ENCODE measurements at regions not wholly inside any gene's neighbourhood (a gene's known extent, or its start where the extent isn't known, plus 50 kb on each side); places are given as distances from the start of the nearest gene placed in this dataset.

DNA sequence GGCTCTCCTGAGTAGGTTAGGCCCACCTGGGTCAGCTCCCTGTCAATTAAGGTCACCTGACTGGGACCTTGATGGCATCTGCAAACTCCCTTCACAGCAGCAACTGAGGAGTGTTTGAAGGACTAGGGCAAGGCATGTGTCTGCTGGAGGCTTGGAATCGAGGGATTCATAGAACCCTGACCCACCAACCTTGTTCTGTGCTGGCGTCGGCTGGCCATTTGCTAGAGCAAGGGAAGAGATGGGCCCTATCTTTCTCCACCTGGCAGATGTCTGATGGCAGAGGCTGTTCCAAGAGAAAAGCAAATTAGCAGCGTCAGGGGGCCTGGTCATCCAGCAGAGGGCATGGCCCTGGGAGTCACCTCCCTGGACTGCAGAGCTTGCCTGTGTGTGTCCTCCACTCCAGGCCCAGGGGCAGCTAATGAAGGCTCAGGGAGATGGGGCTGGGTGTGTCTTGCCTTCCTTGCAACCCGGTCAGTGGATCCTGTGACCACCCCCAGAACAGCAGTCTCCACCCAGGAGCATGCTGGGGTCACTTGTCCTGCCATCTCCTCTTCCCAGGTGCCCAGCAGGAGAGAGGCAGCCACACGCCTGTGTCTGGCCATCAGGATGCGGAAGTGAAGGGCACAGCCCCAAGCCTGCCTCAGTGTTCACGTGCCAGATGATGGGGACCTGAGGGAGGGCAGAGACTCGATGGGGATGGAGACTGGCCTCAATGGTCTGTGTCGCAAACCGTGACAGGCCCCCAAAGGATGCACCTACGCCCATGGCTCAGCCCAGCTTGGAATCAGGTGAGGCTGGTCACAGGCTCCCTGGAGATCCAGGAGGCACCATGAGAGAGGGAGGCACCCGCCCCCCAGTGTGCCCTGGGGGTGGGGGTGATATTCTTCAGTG, 53.9 kb downstream of the BARX1 start:
- no peak for DNase-seq (ENCODE audit: insufficient read length)
- FAIRE-seq, result no peak
- TF ChIP-seq POLR2AphosphoS5 (IDR thresholded peaks at IDR 0.05; ENCODE audit: low read depth, low read length) (no peak), POLR2A (IDR thresholded peaks at IDR 0.05; ENCODE audit: low read depth, low read length) (no peak), TAF1 (IDR thresholded peaks at IDR 0.05; ENCODE audit: borderline replicate concordance, low read depth, low read length) (no peak)

DNA sequence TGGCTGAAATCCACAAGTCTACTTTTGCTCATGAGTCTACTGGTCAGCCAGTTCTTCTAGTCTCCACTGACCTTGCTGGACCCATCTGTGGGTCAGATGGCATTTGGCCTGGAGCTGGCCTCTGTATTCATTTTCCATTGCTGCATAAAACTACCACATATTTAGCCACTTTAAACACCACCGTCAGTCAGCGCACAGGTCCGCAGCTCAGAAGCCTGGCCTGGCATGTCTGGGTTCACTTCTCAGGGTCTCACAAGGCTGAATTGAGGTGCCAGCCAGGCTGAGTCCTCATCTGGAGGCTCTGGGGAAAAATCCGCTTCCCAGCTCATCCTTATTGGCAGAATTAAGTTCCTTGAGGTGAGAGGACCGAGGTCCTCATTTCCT, 54.7 kb downstream of the BARX1 start:
- no peak for FAIRE-seq
- TF ChIP-seq POLR2AphosphoS5 (IDR thresholded peaks at IDR 0.05; ENCODE audit: low read depth, low read length), result no peak
- DNase-seq (ENCODE audit: insufficient read length), result no peak

DNA sequence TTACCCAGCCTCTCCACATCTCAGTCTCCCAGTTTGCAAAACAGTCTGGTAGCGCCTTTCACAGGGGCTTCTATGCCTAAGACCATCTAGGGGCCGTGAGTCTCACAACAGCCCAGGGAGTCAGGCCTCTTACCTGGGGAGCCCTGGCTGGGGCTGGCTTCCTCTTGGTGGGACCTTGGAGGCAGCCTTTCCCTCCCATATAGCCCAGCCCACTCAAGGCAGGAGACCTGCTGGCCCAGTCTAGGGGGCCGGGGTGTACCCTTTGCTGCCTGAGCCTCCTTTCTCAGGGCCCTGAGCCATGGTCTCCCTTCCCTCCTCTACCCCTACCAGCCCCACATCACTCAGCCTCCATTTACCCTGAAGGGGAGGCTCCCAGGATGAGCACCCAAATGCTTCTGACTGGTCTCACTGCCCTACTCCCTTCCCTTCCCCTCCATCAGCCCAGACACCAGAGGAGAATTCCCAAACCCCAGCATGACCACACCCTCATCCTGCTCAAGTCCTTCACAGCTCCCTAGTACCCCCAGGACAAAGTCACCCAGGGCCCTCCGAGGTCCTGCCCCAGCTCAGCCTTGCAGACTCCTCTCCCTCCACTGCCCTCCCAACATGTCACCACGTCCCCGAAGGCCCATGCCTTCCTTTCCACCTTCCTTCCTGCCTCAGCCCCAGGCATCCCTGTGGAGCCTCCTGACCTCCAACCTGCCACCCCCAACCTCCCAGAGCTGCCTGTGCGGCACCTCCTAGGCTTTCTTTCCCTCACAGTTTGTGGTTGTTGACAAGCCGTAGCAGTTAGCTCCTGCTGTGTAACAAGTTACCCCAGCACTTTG, 55.3 kb downstream of the BARX1 start:
- FAIRE-seq (no peak), DNase-seq (ENCODE audit: insufficient read length) (peak; percentile 10)
- TF ChIP-seq POLR2AphosphoS5 (IDR thresholded peaks at IDR 0.05; ENCODE audit: low read depth, low read length) (no peak), TAF1 (IDR thresholded peaks at IDR 0.05; ENCODE audit: borderline replicate concordance, low read depth, low read length) (no peak), POLR2A (IDR thresholded peaks at IDR 0.05; ENCODE audit: low read depth, low read length) (no peak)

DNA sequence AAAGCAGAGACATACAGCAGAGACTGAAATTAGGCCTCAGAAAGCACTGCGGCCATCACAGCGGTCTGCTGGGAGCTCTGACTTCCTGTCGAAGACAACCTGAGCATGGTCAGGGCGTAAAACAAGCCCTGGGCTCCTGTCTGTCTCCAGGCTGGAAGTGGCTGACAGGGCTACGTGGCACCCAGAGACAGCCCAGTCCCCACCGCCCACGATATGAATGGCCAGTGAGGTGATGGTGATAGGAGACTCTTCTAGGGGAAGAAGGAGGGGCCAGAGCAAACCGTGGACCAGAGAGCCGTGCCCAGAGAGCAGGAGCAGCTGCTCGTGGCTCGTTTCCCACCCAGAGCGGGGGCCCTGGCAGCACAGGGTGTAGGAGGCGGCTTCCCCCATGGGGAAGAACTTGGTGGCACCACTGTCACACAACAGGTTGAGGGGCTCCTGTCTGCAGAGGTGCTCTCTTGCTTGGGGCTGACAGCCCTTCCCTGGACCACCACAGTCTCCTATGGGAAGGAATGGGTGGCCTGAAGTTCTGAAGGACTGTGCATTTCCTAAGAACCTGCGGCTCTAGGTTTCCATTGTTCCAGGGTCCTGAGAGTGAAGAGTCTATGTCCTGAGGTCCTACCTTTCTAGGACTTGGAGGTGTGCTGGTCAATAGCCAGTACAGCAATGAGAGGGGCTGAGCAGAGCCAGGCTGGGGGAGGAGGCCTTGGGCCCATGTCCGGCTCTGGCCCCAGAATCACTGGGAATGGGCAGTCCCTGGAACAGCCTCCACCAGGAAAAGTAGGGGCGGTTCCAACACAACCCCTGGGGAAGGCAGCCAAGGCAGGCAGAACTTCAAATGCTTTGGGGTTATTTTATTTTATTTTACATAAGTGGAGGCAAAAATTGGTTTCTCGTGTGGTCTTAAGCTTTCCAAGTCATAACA, 56.4 kb downstream of the BARX1 start:
- FAIRE-seq (no peak), DNase-seq (ENCODE audit: insufficient read length) (peak; percentile 17)
- no peak for TF ChIP-seq POLR2A (IDR thresholded peaks at IDR 0.05; ENCODE audit: low read depth, low read length)
- no peak for TF ChIP-seq POLR2AphosphoS5 (IDR thresholded peaks at IDR 0.05; ENCODE audit: low read depth, low read length)
- no peak for TF ChIP-seq TAF1 (IDR thresholded peaks at IDR 0.05; ENCODE audit: borderline replicate concordance, low read depth, low read length)

DNA sequence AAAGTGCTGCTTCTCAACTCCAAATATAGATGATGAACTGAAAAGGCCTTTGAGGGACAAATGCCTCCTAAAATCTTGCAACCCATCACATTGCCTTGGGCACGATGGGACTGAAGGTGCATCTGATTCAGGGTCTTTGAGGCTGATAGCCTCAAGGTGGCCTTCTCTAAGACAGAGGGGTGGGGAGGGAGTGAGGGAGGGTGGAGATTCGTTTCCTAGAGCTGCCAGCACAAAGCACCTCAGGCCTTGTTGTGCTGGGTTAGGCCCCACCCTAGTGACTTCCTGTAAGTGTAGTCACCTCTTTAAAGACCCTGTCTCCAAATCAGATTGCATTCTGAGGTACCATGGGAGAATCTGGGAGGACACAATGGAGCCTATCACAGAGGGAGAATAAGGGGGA, 57.1 kb downstream of the BARX1 start:
- peak; percentile 7 for DNase-seq (ENCODE audit: insufficient read length)
- no peak for TF ChIP-seq TAF1 (IDR thresholded peaks at IDR 0.05; ENCODE audit: borderline replicate concordance, low read depth, low read length)
- TF ChIP-seq POLR2AphosphoS5 (IDR thresholded peaks at IDR 0.05; ENCODE audit: low read depth, low read length), result no peak
- no peak for TF ChIP-seq POLR2A (IDR thresholded peaks at IDR 0.05; ENCODE audit: low read depth, low read length)
- no peak for FAIRE-seq

DNA sequence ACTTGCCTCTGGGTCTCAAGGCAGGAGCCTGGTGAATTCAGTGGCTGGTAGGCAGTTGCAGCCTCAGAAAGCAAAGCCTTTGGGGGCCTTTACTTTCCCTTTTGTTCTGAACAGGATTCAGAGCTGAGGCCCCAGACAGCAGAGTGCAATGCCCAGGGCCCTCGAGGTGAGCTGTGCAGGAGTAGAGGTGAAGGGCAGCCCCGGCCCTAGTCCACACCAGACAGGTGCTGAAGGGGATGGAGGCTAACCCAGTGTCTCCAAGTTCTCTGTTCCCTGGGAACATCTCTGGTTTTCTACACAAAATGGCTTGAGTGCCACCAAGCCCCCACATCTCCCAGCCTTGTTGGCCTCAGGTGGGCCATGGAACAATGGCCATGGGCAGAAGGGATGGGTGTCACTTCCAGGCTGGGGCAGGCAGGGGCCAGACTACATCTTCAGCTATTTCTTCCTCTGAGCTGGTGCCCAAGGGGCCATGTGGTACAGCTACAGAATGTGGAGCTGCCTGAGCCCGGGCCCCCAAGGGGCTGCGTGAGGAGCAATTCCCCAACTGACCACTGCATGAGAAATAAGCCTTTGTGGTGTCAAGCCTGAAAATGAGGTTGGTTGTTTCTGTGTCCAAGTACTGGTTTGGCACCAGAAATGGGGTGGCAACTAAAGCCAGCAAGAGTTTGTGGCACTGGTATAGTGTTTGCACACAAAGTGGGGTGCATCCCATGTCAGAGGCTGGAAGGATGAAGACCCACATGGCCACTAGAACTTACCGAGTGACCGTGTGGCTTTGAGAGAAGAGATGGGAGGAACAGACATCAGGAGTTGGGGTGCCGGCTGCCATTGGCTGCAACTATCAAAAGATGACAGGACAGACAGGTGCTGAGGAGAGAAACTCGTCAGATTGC, 57.8 kb downstream of the BARX1 start:
- DNase-seq (ENCODE audit: insufficient read length) (peak; percentile 7), FAIRE-seq (no peak)

DNA sequence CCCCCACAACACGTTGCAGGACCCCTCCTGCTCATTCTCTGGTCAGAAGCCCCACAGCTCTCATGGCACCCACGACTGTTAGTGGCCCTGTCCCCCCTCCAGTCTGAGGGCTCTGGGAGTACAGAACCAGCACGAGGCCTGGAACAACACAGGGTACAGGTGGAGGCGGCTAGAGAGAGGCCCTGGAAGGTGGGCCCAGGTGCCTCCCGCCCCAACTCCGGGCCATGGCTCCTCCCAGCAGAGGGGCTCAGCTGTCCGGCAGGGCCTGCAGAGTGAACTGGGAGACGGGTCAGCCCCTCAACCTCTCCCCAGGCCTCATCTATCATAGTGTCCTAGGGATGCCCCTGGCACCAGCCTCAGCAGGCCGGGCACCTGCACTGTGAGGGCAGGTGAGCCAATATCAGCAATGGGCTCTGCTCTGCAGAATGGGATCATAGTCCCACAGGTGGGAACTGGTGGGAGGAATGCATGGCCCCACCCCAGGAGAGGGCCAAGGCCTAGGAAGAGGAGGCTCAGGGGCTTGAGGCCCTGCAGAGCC, 58.6 kb downstream of the BARX1 start:
- peak; percentile 7 for DNase-seq (ENCODE audit: insufficient read length)
- no peak for FAIRE-seq
- TF ChIP-seq POLR2A (IDR thresholded peaks at IDR 0.05; ENCODE audit: low read depth, low read length), result no peak
- no peak for TF ChIP-seq TAF1 (IDR thresholded peaks at IDR 0.05; ENCODE audit: borderline replicate concordance, low read depth, low read length)
- TF ChIP-seq POLR2AphosphoS5 (IDR thresholded peaks at IDR 0.05; ENCODE audit: low read depth, low read length), result no peak

More for the DNA sequence above, 57.8 kb downstream of the BARX1 start:
- TF ChIP-seq TAF1 (IDR thresholded peaks at IDR 0.05; ENCODE audit: borderline replicate concordance, low read depth, low read length) (no peak), POLR2AphosphoS5 (IDR thresholded peaks at IDR 0.05; ENCODE audit: low read depth, low read length) (no peak), POLR2A (IDR thresholded peaks at IDR 0.05; ENCODE audit: low read depth, low read length) (no peak)

DNA sequence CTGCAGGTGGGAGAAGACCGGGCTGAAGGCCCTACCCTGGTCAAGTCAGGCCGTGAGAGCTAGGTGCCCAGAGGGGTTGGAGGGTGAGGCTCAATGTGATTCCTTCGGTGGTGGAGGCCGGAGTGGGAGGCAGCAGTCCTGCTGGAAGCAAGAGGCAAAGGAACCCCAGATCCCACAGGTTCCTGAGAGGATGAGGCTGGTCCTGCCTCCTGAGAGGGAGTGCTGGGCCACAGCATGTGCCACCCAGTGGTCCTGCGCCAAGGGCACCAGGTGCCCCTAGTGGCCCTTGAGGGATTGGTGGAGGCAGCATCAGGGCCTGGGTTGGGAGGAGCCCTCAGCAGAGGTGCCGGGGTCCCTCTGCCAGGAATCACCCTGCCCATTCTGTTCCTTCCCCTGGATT, 59.1 kb downstream of the BARX1 start:
- FAIRE-seq (no peak), DNase-seq (ENCODE audit: insufficient read length) (no peak)
- no peak for TF ChIP-seq POLR2AphosphoS5 (IDR thresholded peaks at IDR 0.05; ENCODE audit: low read depth, low read length)
- no peak for TF ChIP-seq TAF1 (IDR thresholded peaks at IDR 0.05; ENCODE audit: borderline replicate concordance, low read depth, low read length)
- TF ChIP-seq POLR2A (IDR thresholded peaks at IDR 0.05; ENCODE audit: low read depth, low read length), result no peak

DNA sequence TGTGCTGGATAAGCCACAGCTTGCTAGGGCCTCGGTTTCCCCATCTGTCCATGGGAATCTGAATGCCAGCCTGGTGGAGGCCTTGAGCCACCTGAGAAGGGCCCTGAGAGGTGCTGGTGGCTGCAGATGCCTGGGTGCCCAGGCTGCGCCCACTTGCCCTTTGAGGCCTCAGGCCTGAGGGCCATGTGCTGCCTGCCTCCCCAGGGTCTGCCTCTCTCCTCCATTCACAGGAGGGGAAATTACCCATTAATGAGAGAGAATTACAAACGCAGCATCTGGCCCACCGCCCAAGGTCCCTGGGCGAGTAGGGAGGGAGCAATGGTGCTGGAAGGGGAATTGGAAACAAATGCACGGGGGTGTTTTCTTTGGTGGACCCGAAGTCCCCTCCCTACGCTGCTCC, 59.6 kb downstream of the BARX1 start:
- FAIRE-seq, result no peak
- DNase-seq (ENCODE audit: insufficient read length), result no peak
- TF ChIP-seq TAF1 (IDR thresholded peaks at IDR 0.05; ENCODE audit: borderline replicate concordance, low read depth, low read length) (no peak), POLR2AphosphoS5 (IDR thresholded peaks at IDR 0.05; ENCODE audit: low read depth, low read length) (no peak), POLR2A (IDR thresholded peaks at IDR 0.05; ENCODE audit: low read depth, low read length) (no peak)

DNA sequence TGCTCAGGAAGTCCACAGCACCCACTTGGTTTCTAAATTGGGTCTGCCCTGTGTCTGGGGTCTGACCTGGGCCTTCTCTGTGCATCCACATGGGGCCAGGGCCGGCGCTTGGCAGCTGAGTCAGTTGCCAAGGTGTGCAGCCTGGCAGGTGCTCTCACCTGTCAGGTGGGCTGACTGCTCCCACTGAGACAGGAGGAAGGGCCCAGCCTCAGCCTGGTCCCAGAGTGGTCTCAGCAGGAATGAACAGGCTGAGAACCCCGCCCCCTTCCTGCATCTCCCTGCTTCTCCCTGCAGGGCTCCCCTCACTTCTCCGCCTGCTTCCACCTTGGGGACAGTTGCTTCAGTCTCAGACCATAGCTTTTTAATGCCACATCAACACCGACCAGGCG, 60.5 kb downstream of the BARX1 start:
- no peak for DNase-seq (ENCODE audit: insufficient read length)
- TF ChIP-seq TAF1 (IDR thresholded peaks at IDR 0.05; ENCODE audit: borderline replicate concordance, low read depth, low read length) (no peak), POLR2A (IDR thresholded peaks at IDR 0.05; ENCODE audit: low read depth, low read length) (no peak), POLR2AphosphoS5 (IDR thresholded peaks at IDR 0.05; ENCODE audit: low read depth, low read length) (no peak)
- FAIRE-seq, result no peak
